ENCODE measurements at regions not wholly inside any gene's neighbourhood (a gene's known extent, or its start where the extent isn't known, plus 50 kb on each side); places are given as distances from the start of the nearest gene placed in this dataset.
"Not testable (repeated sequence)": the region's sequence is repeated elsewhere in the genome, so short reads cannot be mapped to it uniquely, and the experiment has no call there.

GRCh38 chr12:70013016-70013415, 188.0 kb downstream of the MYRFL start:
- TF ChIP-seq CTCF (conservative IDR thresholded peaks at IDR 0.05); EZH2 (IDR thresholded peaks at IDR 0.05; ENCODE audit: low read depth): not testable (repeated sequence)

Data from PC-9 (cell line).